Fibroblast of lung (primary cell): ENCODE measurements at regions not wholly inside any gene's neighbourhood (a gene's known extent, or its start where the extent isn't known, plus 50 kb on each side); places are given as distances from the start of the nearest gene placed in this dataset.
"Not testable (repeated sequence)": the region's sequence is repeated elsewhere in the genome, so short reads cannot be mapped to it uniquely, and the experiment has no call there.

Source experiments
- DNase-seq, 2 donors: peaks; one replicate each; pipeline versions ENCODE4 v3.0.0 to v3.0.0-alpha.2; 2010; ENCODE audit warnings: low read depth in 2 of 2
- H2AFZ ChIP-seq: 2 replicates; pipeline ENCODE4 v1.5.1; 2012; ENCODE audit warnings: low read length, control low read depth, inconsistent platforms
- H3K27ac ChIP-seq: 2 replicates; pipeline ENCODE4 v1.5.1; 2011; ENCODE audit warnings: low read length, control low read depth; ENCODE audit not compliant: insufficient read depth
- H3K27me3 ChIP-seq: 2 replicates; pipeline ENCODE4 v1.5.1; 2011; ENCODE audit warnings: mild to moderate bottlenecking, low read length; ENCODE audit not compliant: control insufficient read depth, insufficient read depth
- H3K36me3 ChIP-seq: 2 replicates; pipeline ENCODE4 v1.5.1; 2011; ENCODE audit warnings: low read length; ENCODE audit not compliant: control insufficient read depth, insufficient read depth
- H3K4me1 ChIP-seq: 2 replicates; pipeline ENCODE4 v1.5.1; 2011; ENCODE audit warnings: low read length; ENCODE audit not compliant: control insufficient read depth, insufficient read depth; ENCODE audit errors: extremely low read depth
- H3K4me2 ChIP-seq: 2 replicates; pipeline ENCODE4 v1.5.1; 2011; ENCODE audit warnings: low read length, control low read depth; ENCODE audit not compliant: insufficient read depth; ENCODE audit errors: extremely low read depth
- H3K4me3 ChIP-seq, 4 experiments: fragments of 200-600 bp in 1 of 4; sonication (generic) in 1 of 4; replicated peaks in 1 of 4; 2 replicates each; pipeline ENCODE4 v1.5.1; 2011 to 2016; ENCODE audit warnings: low read length in 4 of 4, low read depth in 3 of 4, mild to moderate bottlenecking in 3 of 4, control low read depth in 2 of 4, inconsistent platforms in 1 of 4, mixed read lengths in 1 of 4; ENCODE audit not compliant: insufficient read depth in 1 of 4; ENCODE audit errors: control extremely low read depth in 1 of 4
- H3K79me2 ChIP-seq: 2 replicates; pipeline ENCODE4 v1.5.1; 2012; ENCODE audit warnings: mild to moderate bottlenecking, low read length, inconsistent platforms; ENCODE audit not compliant: control insufficient read depth, insufficient read depth
- H3K9ac ChIP-seq: 2 replicates; pipeline ENCODE4 v1.5.1; 2011; ENCODE audit warnings: mild to moderate bottlenecking, low read length, control low read depth; ENCODE audit not compliant: insufficient read depth
- H3K9me3 ChIP-seq: 2 replicates; pipeline ENCODE4 v1.5.1; 2012; ENCODE audit warnings: low read depth, low read length; ENCODE audit not compliant: control insufficient read depth, insufficient read depth
- H4K20me1 ChIP-seq: 2 replicates; pipeline ENCODE4 v1.5.1; 2011; ENCODE audit warnings: low read length; ENCODE audit not compliant: control insufficient read depth, insufficient read depth; ENCODE audit errors: extremely low read depth

DNA sequence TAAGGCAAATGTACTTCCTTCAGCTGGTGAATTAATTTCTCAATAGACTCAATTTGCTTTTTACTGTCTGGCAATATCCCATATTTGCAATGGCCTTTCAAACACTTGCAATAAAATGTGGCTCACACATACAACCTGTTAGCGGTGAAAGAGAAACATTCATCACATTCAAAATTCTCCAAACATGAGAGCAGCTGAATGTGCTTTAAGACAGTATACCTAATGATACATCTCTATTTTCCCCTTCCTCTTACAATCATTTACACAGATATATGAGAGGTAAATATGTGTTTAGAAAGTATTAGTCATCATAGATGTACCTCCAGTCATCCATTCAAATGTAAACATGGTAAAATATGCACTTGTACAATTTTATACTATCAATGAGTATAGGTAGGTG, 61.5 kb upstream of the GOLGA8O start:
- H3K9me3 ChIP-seq, H3K27me3 ChIP-seq, H3K36me3 ChIP-seq, H3K27ac ChIP-seq, DNase-seq, H4K20me1 ChIP-seq, H2AFZ ChIP-seq, H3K4me1 ChIP-seq, H3K79me2 ChIP-seq, H3K4me3 ChIP-seq, H3K4me2 ChIP-seq, H3K9ac ChIP-seq: not testable (repeated sequence)

GRCh38 chr15:32513378-32513777, 57.9 kb upstream of the GOLGA8O start:
- H3K4me1 ChIP-seq, H3K4me2 ChIP-seq, H3K27me3 ChIP-seq, DNase-seq, H3K36me3 ChIP-seq, H4K20me1 ChIP-seq, H3K9me3 ChIP-seq, H2AFZ ChIP-seq, H3K9ac ChIP-seq, H3K4me3 ChIP-seq, H3K27ac ChIP-seq, H3K79me2 ChIP-seq: not testable (repeated sequence)

GRCh38 chr15:32510027-32510426, 54.6 kb upstream of the GOLGA8O start:
- H3K79me2 ChIP-seq, H3K27ac ChIP-seq: not testable (repeated sequence)

GRCh38 chr15:32508081-32508480, 52.6 kb upstream of the GOLGA8O start:
- H3K9me3 ChIP-seq, H4K20me1 ChIP-seq, H3K4me2 ChIP-seq, H3K79me2 ChIP-seq, DNase-seq, H3K9ac ChIP-seq, H3K36me3 ChIP-seq, H3K27me3 ChIP-seq, H3K4me3 ChIP-seq, H2AFZ ChIP-seq, H3K27ac ChIP-seq, H3K4me1 ChIP-seq: not testable (repeated sequence)

More at GRCh38 chr15:32510027-32510426, 54.6 kb upstream of the GOLGA8O start:
- H3K4me1 ChIP-seq, H2AFZ ChIP-seq, H3K9me3 ChIP-seq, DNase-seq, H3K9ac ChIP-seq, H3K36me3 ChIP-seq, H3K4me2 ChIP-seq, H3K27me3 ChIP-seq, H4K20me1 ChIP-seq, H3K4me3 ChIP-seq: not testable (repeated sequence)

GRCh38 chr15:32506787-32507186, 51.4 kb upstream of the GOLGA8O start:
- not testable (repeated sequence) for H3K79me2 ChIP-seq, H3K27ac ChIP-seq, H3K4me1 ChIP-seq, H2AFZ ChIP-seq, H3K36me3 ChIP-seq, H3K27me3 ChIP-seq, H3K4me2 ChIP-seq, H3K9me3 ChIP-seq, DNase-seq, H3K4me3 ChIP-seq, H4K20me1 ChIP-seq, H3K9ac ChIP-seq

GRCh38 chr15:32505633-32506032, 50.2 kb upstream of the GOLGA8O start:
- not testable (repeated sequence) for H3K27me3 ChIP-seq, H3K79me2 ChIP-seq

More at GRCh38 chr15:32505633-32506032, 50.2 kb upstream of the GOLGA8O start:
- H3K9me3 ChIP-seq, H3K4me1 ChIP-seq, H3K36me3 ChIP-seq, H4K20me1 ChIP-seq, H3K9ac ChIP-seq, H3K4me3 ChIP-seq, DNase-seq, H3K4me2 ChIP-seq, H2AFZ ChIP-seq, H3K27ac ChIP-seq: not testable (repeated sequence)
